NCI-H1092 (cell line): ENCODE measurements at regions not wholly inside any gene's neighbourhood (a gene's known extent, or its start where the extent isn't known, plus 50 kb on each side); places are given as distances from the start of the nearest gene placed in this dataset.
"Not testable (repeated sequence)": the region's sequence is repeated elsewhere in the genome, so short reads cannot be mapped to it uniquely, and the experiment has no call there.

Experiments used
- DNase-seq: peaks from one replicate; lab custom pipeline; 2025; lab: John Stamatoyannopoulos, UW

DNA sequence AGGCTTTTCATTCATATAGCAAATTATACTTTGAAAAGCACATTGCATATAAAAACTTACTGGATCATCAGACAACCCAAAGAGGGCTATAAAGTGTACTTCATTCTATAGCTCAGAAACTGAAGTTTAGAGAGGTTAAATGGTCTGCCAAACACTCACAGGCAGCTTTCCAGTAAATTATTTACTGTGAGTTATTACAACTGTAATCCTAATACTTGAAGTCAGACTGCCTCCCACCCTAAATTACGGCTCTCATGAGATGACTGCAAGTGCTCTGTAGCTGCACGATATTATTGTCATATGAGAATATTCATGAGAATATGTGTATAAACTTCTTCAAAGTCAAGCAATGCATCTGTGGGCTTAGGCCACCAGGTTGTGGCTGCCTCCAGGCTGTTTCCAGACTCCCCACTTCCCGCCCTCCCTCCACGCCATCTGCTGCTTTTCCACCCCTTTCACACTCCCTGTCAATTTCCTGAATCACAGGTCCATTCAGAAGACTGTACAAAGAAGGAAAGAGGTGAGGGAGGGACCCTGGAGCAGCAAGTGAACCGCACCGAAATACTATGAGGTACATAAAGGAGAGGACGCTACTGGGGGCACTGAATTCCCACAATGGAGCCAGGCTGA, 111.1 kb upstream of the SPOPL start:
- DNase-seq = no peak

- no peak for DNase-seq
These were observed 109.6 kb upstream of the SPOPL start for GRCh38 chr2:138391946-138392345.

- no peak for DNase-seq
These were observed 105.8 kb upstream of the SPOPL start for GRCh38 chr2:138395565-138396306.

- DNase-seq = no peak
These were observed 104.7 kb upstream of the SPOPL start for GRCh38 chr2:138396843-138397242.

DNA sequence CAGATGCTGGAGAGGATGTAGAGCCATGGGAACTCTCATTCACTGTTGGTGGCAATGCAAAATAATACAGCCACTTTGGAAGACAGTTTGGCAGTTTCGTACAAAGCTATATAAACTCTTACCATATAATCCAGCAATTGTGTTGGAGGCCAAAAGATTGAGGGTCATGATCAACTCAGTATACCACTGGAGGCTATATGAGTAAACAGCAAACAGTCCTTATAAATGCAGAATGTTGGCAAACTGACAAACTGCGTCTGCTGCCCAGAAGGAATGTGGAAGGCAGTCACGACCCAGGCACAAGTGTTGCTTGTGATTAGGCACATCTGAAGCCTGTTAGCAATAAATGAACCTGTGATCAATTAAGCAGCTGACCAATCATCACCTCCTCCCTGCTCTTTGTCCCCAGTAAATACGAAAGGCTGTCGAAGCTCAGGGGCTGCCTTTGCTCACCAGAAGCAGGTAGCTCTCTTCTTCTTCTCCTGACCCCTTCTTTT, 98.1 kb upstream of the SPOPL start:
- DNase-seq = no peak

GRCh38 chr2:138414014-138414413, 87.6 kb upstream of the SPOPL start:
- no peak for DNase-seq

DNA sequence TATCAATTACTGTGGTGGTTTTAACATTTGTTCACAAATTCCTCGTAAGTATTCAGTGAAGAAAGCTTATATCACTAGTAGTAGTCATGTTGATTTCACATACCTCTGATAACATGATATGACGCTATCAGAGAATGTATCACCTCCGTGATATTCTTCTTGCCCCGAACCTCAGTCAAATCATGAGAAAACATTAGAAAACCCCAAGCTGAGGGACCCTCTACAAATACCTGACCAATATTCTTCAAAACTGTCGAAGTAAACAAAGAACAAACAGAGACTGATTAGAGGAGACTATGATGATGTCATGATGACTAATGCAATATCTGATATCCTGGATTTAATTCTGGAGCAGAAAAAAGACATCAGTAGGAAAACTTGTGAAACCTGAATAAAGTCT, 85.6 kb upstream of the SPOPL start:
- no peak for DNase-seq

GRCh38 chr2:138418453-138418852, 83.1 kb upstream of the SPOPL start:
- no peak for DNase-seq

GRCh38 chr2:138421315-138421970, 80.1 kb upstream of the SPOPL start:
- DNase-seq = no peak

- DNase-seq = no peak
These were observed 79.6 kb upstream of the SPOPL start for GRCh38 chr2:138421971-138422335.

GRCh38 chr2:138423198-138423597, 78.4 kb upstream of the SPOPL start:
- no peak for DNase-seq

DNA sequence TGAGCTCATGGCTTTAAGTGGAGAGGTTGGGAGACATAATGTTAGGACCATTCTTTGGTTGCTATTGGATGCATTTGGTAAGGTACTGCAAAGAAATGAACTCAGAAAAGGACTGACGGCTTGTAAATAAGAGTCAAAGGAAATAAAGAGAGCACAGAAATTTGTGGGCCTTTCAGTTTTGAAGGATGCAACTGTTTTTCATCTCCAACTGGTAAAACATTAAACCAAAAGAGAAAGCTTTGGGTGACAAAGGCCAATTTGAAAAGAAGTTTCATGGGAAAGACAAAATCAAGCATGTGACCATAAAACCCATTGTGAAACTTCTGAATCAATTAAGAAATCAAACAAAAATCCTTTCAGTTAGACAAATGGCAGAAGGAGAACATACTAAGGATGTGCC, 77.8 kb upstream of the SPOPL start:
- no peak for DNase-seq

DNA sequence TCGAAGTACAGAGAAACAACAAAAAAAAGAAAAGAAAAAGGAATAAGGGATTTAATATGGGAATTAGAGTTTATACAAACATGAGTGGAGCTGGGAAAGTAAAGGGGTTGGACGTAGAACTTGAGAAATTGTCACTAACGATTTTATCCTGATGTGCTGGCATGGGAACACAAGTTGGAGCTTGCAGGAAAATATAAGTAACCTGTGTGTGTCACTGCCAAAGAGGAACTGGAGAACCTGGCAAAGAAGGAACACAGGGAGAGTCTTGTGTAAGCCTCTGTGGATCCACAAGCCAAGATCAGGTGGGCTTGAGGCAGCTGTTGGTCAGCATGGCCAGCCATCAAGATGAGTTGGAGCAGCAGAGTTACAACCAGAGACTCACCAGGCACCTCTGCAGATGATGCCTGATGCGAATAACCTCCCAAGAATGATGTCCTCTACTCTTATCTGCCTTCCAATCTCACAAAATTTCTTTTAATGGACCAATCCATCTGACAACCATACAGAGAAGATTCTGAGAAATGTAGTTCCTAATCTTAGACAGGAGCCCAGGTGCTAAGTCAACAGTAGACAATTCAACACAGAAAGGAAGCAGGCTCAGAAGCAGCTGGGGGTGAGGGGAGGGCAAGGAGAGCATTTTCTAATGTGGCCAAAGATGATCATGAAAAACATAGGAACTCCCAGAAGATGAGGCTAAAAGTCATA, 77.0 kb upstream of the SPOPL start:
- no peak for DNase-seq

DNA sequence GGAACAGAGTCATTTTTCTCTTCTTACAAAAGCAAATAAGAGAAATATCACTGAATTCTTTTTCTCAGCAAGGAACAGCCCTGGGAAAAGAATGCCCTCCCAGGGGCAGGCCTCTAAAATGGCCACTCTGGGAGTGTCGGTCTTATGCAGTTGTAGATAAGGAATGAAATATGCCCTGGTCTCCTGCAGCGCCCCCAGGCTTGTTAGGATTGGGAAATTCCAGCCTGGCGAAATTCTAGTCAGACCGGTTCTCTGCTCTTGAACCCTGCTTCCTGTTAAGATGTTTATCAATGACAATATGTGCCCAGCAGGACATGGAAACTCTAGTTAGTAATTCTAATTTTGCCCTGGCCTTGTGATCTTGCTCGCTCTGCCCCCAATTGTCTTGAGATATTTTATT, 75.5 kb upstream of the SPOPL start:
- DNase-seq = not testable (repeated sequence)

GRCh38 chr2:138428710-138429440, 72.7 kb upstream of the SPOPL start:
- no peak for DNase-seq

DNA sequence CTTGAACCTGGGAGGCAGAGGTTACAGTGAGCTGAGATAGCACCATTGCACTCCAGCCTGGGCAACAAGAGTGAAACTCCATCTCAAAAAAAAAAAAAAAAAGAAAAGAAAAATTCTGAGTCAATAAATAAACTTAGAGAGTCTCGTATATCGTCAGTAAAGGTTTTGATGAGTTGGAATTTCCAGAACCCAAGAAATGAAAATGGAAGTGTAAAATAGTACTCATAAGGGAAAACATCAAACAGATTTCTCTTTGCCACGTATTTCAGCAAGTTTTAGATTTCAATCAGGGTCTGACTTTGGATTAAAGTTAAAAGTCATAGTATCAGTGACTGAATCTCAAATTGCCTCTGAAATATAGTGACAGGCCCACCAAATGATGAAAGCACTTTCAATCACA, 71.4 kb upstream of the SPOPL start:
- no peak for DNase-seq

DNA sequence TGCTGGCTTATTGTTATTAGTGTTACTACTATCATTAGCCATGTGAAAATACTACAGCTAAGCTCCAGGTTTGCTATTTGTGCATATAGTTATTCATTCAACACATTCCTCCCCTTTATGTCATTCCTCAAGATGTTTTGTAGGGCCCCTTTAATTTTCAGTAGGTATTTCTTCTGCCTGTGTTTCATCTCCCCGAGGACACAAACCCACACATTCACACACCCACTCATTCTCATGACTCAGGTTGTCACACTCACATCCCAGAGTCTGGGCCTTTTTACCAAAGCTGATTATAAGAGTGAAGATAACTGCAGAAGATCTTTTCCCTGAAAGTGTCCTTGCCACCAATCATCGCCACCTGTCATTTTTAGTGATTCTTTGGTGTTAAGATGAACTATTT, 68.6 kb upstream of the SPOPL start:
- DNase-seq = no peak

DNA sequence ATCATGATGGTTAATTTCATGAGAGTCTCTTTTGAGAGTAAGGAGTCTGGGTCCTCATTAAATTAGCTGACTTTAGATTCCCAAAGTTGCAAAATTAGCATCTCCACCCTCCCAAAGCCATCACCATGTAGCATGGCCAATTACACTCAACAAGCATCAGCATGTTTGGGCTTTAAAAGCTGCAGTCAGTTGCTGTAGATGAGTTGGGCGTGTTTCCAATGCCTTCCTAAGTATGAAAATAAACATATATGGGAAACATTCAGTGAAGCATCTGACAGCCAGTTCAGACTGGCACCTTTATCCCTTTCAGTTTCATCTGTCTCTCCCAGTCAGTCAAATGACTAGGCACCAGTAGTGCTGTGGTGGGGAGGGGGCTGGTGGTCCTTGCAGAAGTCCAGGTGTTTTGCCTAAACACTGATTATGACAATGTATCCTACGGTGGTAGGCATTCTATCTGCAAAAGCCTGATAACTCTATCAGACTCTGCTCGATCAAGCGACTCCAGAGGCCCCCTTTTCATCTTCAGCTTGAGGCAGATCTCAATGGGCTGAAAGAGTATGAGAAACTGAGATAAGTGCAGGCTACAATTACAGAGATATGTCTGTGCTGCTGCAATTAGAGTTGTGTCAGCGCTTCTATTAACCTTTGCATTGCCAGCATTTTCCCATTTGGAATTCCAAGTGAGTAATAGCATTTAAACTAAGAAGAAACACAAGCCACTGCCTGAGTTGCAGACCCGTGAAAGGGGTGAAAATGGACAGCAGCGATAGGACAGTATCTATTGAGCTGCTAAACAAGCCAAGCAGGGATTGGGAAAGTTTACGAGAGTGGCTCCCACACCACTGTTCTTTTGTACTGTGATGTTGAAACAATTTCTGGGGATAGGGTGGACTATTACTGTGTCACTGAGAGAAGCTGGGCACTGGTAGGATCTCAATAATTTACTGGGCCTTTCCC, 67.3 kb upstream of the SPOPL start:
- no peak for DNase-seq

GRCh38 chr2:138435701-138436100, 65.9 kb upstream of the SPOPL start:
- no peak for DNase-seq

GRCh38 chr2:138439733-138440132, 61.8 kb upstream of the SPOPL start:
- DNase-seq = no peak

DNA sequence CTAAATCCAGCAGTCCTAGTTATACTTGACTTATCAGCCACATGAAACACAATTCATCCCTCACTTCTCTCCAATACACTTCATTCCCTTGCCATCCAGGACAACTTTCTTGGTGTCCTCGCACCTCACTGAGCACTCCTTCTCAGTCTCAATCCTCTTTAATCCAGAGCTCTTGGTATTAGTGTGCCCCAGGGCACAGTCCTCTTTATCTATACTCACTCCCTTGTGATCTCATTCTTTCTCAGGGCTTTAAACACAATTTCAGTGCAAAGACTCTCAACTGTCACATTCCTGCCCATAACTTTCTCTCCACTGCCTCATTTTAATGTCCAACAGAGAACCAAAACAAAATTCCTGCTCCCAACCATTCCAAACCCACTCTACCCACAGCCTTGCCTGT, 60.8 kb upstream of the SPOPL start:
- no peak for DNase-seq
